Neural crest cell (in vitro differentiated cells): ENCODE measurements at regions not wholly inside any gene's neighbourhood (a gene's known extent, or its start where the extent isn't known, plus 50 kb on each side); places are given as distances from the start of the nearest gene placed in this dataset.

Experiments
- DNase-seq: peaks from one replicate; pipeline ENCODE4 v3.0.0; 2021; ENCODE audit warnings: low read depth, mixed read lengths, low spot score
- H3K27ac Mint-ChIP-seq: one replicate; pipeline ENCODE4 v1.8.0; 2021; ENCODE audit warnings: mild to moderate bottlenecking, mixed read lengths; ENCODE audit not compliant: unreplicated experiment
- H3K27me3 Mint-ChIP-seq: 2 replicates; pipeline ENCODE4 v1.8.0; 2021; ENCODE audit warnings: low read depth, mild to moderate bottlenecking, mixed read lengths
- H3K36me3 Mint-ChIP-seq: 2 replicates; pipeline ENCODE4 v1.8.0; 2021; ENCODE audit warnings: low read depth, mild to moderate bottlenecking, mixed read lengths
- H3K4me1 Mint-ChIP-seq: 2 replicates; pipeline ENCODE4 v1.8.0; 2021; ENCODE audit warnings: mixed read lengths
- H3K4me3 Mint-ChIP-seq: one replicate; pipeline ENCODE4 v1.8.0; 2021; ENCODE audit warnings: mild to moderate bottlenecking, mixed read lengths
- H3K9me3 Mint-ChIP-seq: 2 replicates; pipeline ENCODE4 v1.8.0; 2021; ENCODE audit warnings: mixed read lengths
- CTCF ChIP-seq: fragments of 200-600 bp; sonication (generic); conservative IDR thresholded peaks from 2 replicates; pipeline ENCODE4 v1.5.0; 2021; ENCODE audit warnings: antibody characterized with exemption, mild to moderate bottlenecking

GRCh38 chrX:34849371-34849770 lies 93.2 kb upstream of the FAM47B start:
- Mint-ChIP-seq H3K36me3 (no peaks in the 10 kb centered on the region), H3K4me3 (no peak overlapping the region), H3K27ac (no peak overlapping the region), H3K27me3 (no peaks in the 10 kb centered on the region), H3K9me3 (peaks cover 2% of the 10 kb centered on the region), H3K4me1 (no peaks in the 10 kb centered on the region)
- DNase-seq: no peak
- TF ChIP-seq CTCF: no peak

GRCh38 chrX:34859191-34859590 lies 83.4 kb upstream of the FAM47B start:
- Mint-ChIP-seq H3K4me3 (no peak overlapping the region), H3K36me3 (no peaks in the 10 kb centered on the region), H3K9me3 (no peaks in the 10 kb centered on the region), H3K4me1 (no peaks in the 10 kb centered on the region), H3K27me3 (no peaks in the 10 kb centered on the region), H3K27ac (no peak overlapping the region)
- DNase-seq: no peak
- no peak for TF ChIP-seq CTCF

GRCh38 chrX:34863906-34864305 lies 78.7 kb upstream of the FAM47B start:
- no peak for DNase-seq
- Mint-ChIP-seq H3K36me3 (no peaks in the 10 kb centered on the region), H3K4me3 (no peak overlapping the region), H3K27me3 (no peaks in the 10 kb centered on the region), H3K9me3 (peaks cover 3% of the 10 kb centered on the region), H3K4me1 (no peaks in the 10 kb centered on the region), H3K27ac (no peak overlapping the region)
- TF ChIP-seq CTCF: no peak

GRCh38 chrX:34866646-34867045 lies 76.0 kb upstream of the FAM47B start:
- Mint-ChIP-seq H3K27ac (no peak overlapping the region), H3K27me3 (no peaks in the 10 kb centered on the region), H3K36me3 (peaks cover 3% of the 10 kb centered on the region), H3K9me3 (peaks cover 8% of the 10 kb centered on the region), H3K4me3 (no peak overlapping the region), H3K4me1 (no peaks in the 10 kb centered on the region)
- TF ChIP-seq CTCF: no peak
- no peak for DNase-seq

GRCh38 chrX:34868633-34869032 lies 74.0 kb upstream of the FAM47B start:
- no peak for DNase-seq
- H3K27ac Mint-ChIP-seq: no peak overlapping the region
- no peaks in the 10 kb centered on the region for H3K27me3 Mint-ChIP-seq
- H3K4me1 Mint-ChIP-seq: peaks cover 3% of the 10 kb centered on the region
- no peak overlapping the region for H3K4me3 Mint-ChIP-seq
- H3K36me3 Mint-ChIP-seq: peaks cover 3% of the 10 kb centered on the region
- TF ChIP-seq CTCF: no peak
- peaks cover 11% of the 10 kb centered on the region for H3K9me3 Mint-ChIP-seq
